ENCODE measurements at regions not wholly inside any gene's neighbourhood (a gene's known extent, or its start where the extent isn't known, plus 50 kb on each side); places are given as distances from the start of the nearest gene placed in this dataset.

- Histone ChIP-seq H3K4me1 (replicated peaks) (no peaks in the 10 kb centered on the region), H3K27me3 (replicated peaks; ENCODE audit: insufficient read depth) (no peaks in the 10 kb centered on the region), H3K9me3 (no peaks in the 10 kb centered on the region), H3K27ac (no peak overlapping the region), H3K36me3 (no peaks in the 10 kb centered on the region), H3K4me3 (no peak overlapping the region)
- no peak for TF ChIP-seq CTCF (IDR thresholded peaks at IDR 0.05)
- no peak for TF ChIP-seq POLR2AphosphoS5 (IDR thresholded peaks at IDR 0.05)
- TF ChIP-seq POLR2A (IDR thresholded peaks at IDR 0.05), result no peak
- intact Hi-C loops (cut with DNase I), result no loop called here
- DNase-seq (ENCODE audit: low spot score), result no peak
- WGBS, result 69% methylated on average over 3 of the region's 3 CpGs
Measured at GRCh38 chr3:153438271-153438670, 276.2 kb downstream of the RAP2B start.

GRCh38 chr3:153439780-153440179 is 277.8 kb downstream of the RAP2B start:
- intact Hi-C loops (cut with DNase I), result no loop called here
- Histone ChIP-seq H3K4me1 (replicated peaks) (no peaks in the 10 kb centered on the region), H3K27ac (no peak overlapping the region), H3K27me3 (replicated peaks; ENCODE audit: insufficient read depth) (no peaks in the 10 kb centered on the region), H3K9me3 (no peaks in the 10 kb centered on the region), H3K4me3 (no peak overlapping the region), H3K36me3 (no peaks in the 10 kb centered on the region)
- DNase-seq (ENCODE audit: low spot score), result no peak
- TF ChIP-seq CTCF (IDR thresholded peaks at IDR 0.05), result no peak
- TF ChIP-seq POLR2AphosphoS5 (IDR thresholded peaks at IDR 0.05), result no peak
- no peak for TF ChIP-seq POLR2A (IDR thresholded peaks at IDR 0.05)
- 82% methylated on average over 3 of the region's 3 CpGs for WGBS

GRCh38 chr3:153440311-153440710 is 278.3 kb downstream of the RAP2B start:
- TF ChIP-seq POLR2A (IDR thresholded peaks at IDR 0.05), result no peak
- TF ChIP-seq POLR2AphosphoS5 (IDR thresholded peaks at IDR 0.05), result no peak
- TF ChIP-seq CTCF (IDR thresholded peaks at IDR 0.05), result no peak
- Histone ChIP-seq H3K9me3 (no peaks in the 10 kb centered on the region), H3K4me3 (no peak overlapping the region), H3K27me3 (replicated peaks; ENCODE audit: insufficient read depth) (no peaks in the 10 kb centered on the region), H3K4me1 (replicated peaks) (no peaks in the 10 kb centered on the region), H3K27ac (no peak overlapping the region), H3K36me3 (no peaks in the 10 kb centered on the region)
- 82% methylated on average over 5 of the region's 5 CpGs for WGBS
- intact Hi-C loops (cut with DNase I), result no loop called here
- no peak for DNase-seq (ENCODE audit: low spot score)

- H3K27ac ChIP-seq, result no peak overlapping the region
- H3K27me3 ChIP-seq (replicated peaks; ENCODE audit: insufficient read depth), result no peaks in the 10 kb centered on the region
- no peaks in the 10 kb centered on the region for H3K9me3 ChIP-seq
- no peaks in the 10 kb centered on the region for H3K4me1 ChIP-seq (replicated peaks)
- TF ChIP-seq POLR2A (IDR thresholded peaks at IDR 0.05) (no peak), CTCF (IDR thresholded peaks at IDR 0.05) (no peak), POLR2AphosphoS5 (IDR thresholded peaks at IDR 0.05) (no peak)
- no peak overlapping the region for H3K4me3 ChIP-seq
- DNase-seq (ENCODE audit: low spot score), result no peak
- intact Hi-C loops (cut with DNase I), result no loop called here
- H3K36me3 ChIP-seq, result no peaks in the 10 kb centered on the region
- WGBS, result 81% methylated on average over 2 of the region's 2 CpGs
Measured at GRCh38 chr3:153442386-153442785, 280.4 kb downstream of the RAP2B start.

- Histone ChIP-seq H3K36me3 (no peaks in the 10 kb centered on the region), H3K27me3 (replicated peaks; ENCODE audit: insufficient read depth) (no peaks in the 10 kb centered on the region), H3K4me1 (replicated peaks) (no peaks in the 10 kb centered on the region), H3K4me3 (no peak overlapping the region), H3K9me3 (no peaks in the 10 kb centered on the region), H3K27ac (no peak overlapping the region)
- no peak for TF ChIP-seq CTCF (IDR thresholded peaks at IDR 0.05)
- TF ChIP-seq POLR2A (IDR thresholded peaks at IDR 0.05), result no peak
- TF ChIP-seq POLR2AphosphoS5 (IDR thresholded peaks at IDR 0.05), result no peak
- no peak for DNase-seq (ENCODE audit: low spot score)
- WGBS, result 89% methylated on average over 3 of the region's 3 CpGs
- intact Hi-C loops (cut with DNase I), result no loop called here
Measured at GRCh38 chr3:153442799-153443487, 280.9 kb downstream of the RAP2B start.
